H9 (cell line): ENCODE measurements at regions not wholly inside any gene's neighbourhood (a gene's known extent, or its start where the extent isn't known, plus 50 kb on each side); places are given as distances from the start of the nearest gene placed in this dataset.
"Not testable (repeated sequence)": the region's sequence is repeated elsewhere in the genome, so short reads cannot be mapped to it uniquely, and the experiment has no call there.

Experiments
- DNase-seq: peaks from one replicate; pipeline ENCODE4 v3.0.0-alpha.2; 2017
- H2AFZ ChIP-seq: one replicate; pipeline ENCODE4 v1.6.1; 2013; ENCODE audit warnings: mild to moderate bottlenecking, low read length, control low read depth, moderate library complexity
- H2AK5ac ChIP-seq: 2 replicates; pipeline ENCODE4 v1.6.1; 2013; ENCODE audit warnings: low read length, control low read depth, mixed read lengths; ENCODE audit not compliant: insufficient read length
- H2BK120ac ChIP-seq: one replicate; pipeline ENCODE4 v1.6.1; 2013; ENCODE audit warnings: low read depth, mild to moderate bottlenecking, low read length, control low read depth, inconsistent platforms; ENCODE audit not compliant: poor library complexity, severe bottlenecking
- H2BK12ac ChIP-seq: 2 replicates; pipeline ENCODE4 v1.6.1; 2013; ENCODE audit warnings: low read length, control low read depth, mixed read lengths, low read depth; ENCODE audit not compliant: insufficient read length
- H2BK15ac ChIP-seq: 2 replicates; pipeline ENCODE4 v1.6.1; 2013; ENCODE audit warnings: low read depth, low read length, control low read depth
- H2BK20ac ChIP-seq: one replicate; pipeline ENCODE4 v1.6.1; 2013; ENCODE audit warnings: low read depth, mild to moderate bottlenecking, low read length, control low read depth, inconsistent platforms; ENCODE audit not compliant: poor library complexity, severe bottlenecking
- H2BK5ac ChIP-seq: 2 replicates; pipeline ENCODE4 v1.6.1; 2013; ENCODE audit warnings: low read length, control low read depth, mixed read lengths; ENCODE audit not compliant: insufficient read length
- H3K14ac ChIP-seq: 2 replicates; pipeline ENCODE4 v1.6.1; 2013; ENCODE audit warnings: low read length, control low read depth; ENCODE audit not compliant: insufficient read depth
- H3K18ac ChIP-seq: 2 replicates; pipeline ENCODE4 v1.6.1; 2013; ENCODE audit warnings: low read depth, mild to moderate bottlenecking, mixed read lengths, low read length, control low read depth; ENCODE audit not compliant: insufficient read length
- H3K23ac ChIP-seq: 2 replicates; pipeline ENCODE4 v1.6.1; 2013; ENCODE audit warnings: low read length, control low read depth, mixed read lengths, low read depth; ENCODE audit not compliant: insufficient read length
- H3K23me2 ChIP-seq: 2 replicates; pipeline ENCODE4 v1.6.1; 2013; ENCODE audit warnings: low read depth, mild to moderate bottlenecking, mixed read lengths, low read length, control low read depth; ENCODE audit not compliant: insufficient read length, poor library complexity, severe bottlenecking
- H3K27ac ChIP-seq: 2 replicates; pipeline ENCODE4 v1.5.1; 2013; ENCODE audit warnings: low read length, control low read depth, mixed read lengths, low read depth; ENCODE audit not compliant: insufficient read length
- H3K27me3 ChIP-seq: 2 replicates; pipeline ENCODE4 v1.6.1; 2013; ENCODE audit warnings: low read length, control low read depth, inconsistent platforms; ENCODE audit not compliant: insufficient read depth
- H3K4ac ChIP-seq: 2 replicates; pipeline ENCODE4 v1.6.1; 2013; ENCODE audit warnings: low read depth, mild to moderate bottlenecking, control low read depth, inconsistent platforms, low read length, moderate library complexity
- H3K4me1 ChIP-seq: 2 replicates; pipeline ENCODE4 v1.6.1; 2013; ENCODE audit warnings: low read length, control low read depth, inconsistent platforms; ENCODE audit not compliant: insufficient read depth
- H3K4me2 ChIP-seq: 2 replicates; pipeline ENCODE4 v1.6.1; 2013; ENCODE audit warnings: low read length, control low read depth, mixed read lengths; ENCODE audit not compliant: insufficient read length, insufficient read depth
- H3K56ac ChIP-seq: 2 replicates; pipeline ENCODE4 v1.6.1; 2013; ENCODE audit warnings: low read depth, mild to moderate bottlenecking, mixed read lengths, low read length, control low read depth; ENCODE audit not compliant: insufficient read length
- H3K79me1 ChIP-seq: 2 replicates; pipeline ENCODE4 v1.6.1; 2013; ENCODE audit warnings: low read depth, mild to moderate bottlenecking, moderate library complexity, low read length, control low read depth, inconsistent platforms; ENCODE audit not compliant: insufficient read depth, poor library complexity, severe bottlenecking
- H3K79me2 ChIP-seq: 2 replicates; pipeline ENCODE4 v1.6.1; 2013; ENCODE audit warnings: low read length, control low read depth, inconsistent platforms; ENCODE audit not compliant: insufficient read depth
- H3K9ac ChIP-seq: 2 replicates; pipeline ENCODE4 v1.6.1; 2013; ENCODE audit warnings: low read length, control low read depth, mixed read lengths; ENCODE audit not compliant: insufficient read length; ENCODE audit errors: extremely low read depth
- H3K9me3 ChIP-seq: one replicate; pipeline ENCODE4 v1.6.1; 2013; ENCODE audit warnings: low read depth, low read length, inconsistent platforms; ENCODE audit not compliant: control insufficient read depth
- H3T11ph ChIP-seq: one replicate; pipeline ENCODE4 v1.6.1; 2013; ENCODE audit warnings: mild to moderate bottlenecking, low read length, control low read depth, inconsistent platforms
- H4K20me1 ChIP-seq: one replicate; pipeline ENCODE4 v1.6.1; 2013; ENCODE audit not compliant: control insufficient read depth, insufficient read length, insufficient read depth
- H4K5ac ChIP-seq: 2 replicates; pipeline ENCODE4 v1.6.1; 2013; ENCODE audit warnings: low read depth, mild to moderate bottlenecking, mixed read lengths, low read length, control low read depth; ENCODE audit not compliant: insufficient read length
- H4K8ac ChIP-seq: replicated peaks from 2 replicates; pipeline ENCODE4 v1.6.1; 2013; ENCODE audit warnings: low read length, control low read depth, mixed read lengths, low read depth; ENCODE audit not compliant: insufficient read length
- H4K91ac ChIP-seq: 2 replicates; pipeline ENCODE4 v1.6.1; 2013; ENCODE audit warnings: low read depth, mild to moderate bottlenecking, moderate library complexity, mixed read lengths, low read length, control low read depth; ENCODE audit not compliant: insufficient read length
- H3K27ac Mint-ChIP-seq, 3 experiments: 2 replicates in 2 of 3; 3 replicates in 1 of 3; pipeline ENCODE4 v1.8.0; 2020 to 2021; ENCODE audit warnings: mixed read lengths in 3 of 3, mild to moderate bottlenecking in 1 of 3, moderate library complexity in 1 of 3
- H3K27me3 Mint-ChIP-seq: 2 replicates; pipeline ENCODE4 v1.8.0; 2021; ENCODE audit warnings: low read depth, mild to moderate bottlenecking, moderate library complexity, mixed read lengths
- H3K36me3 Mint-ChIP-seq, 3 experiments: 2 replicates in 2 of 3; 3 replicates in 1 of 3; pipeline ENCODE4 v1.8.0; 2020 to 2021; ENCODE audit warnings: low read depth in 3 of 3, mixed read lengths in 3 of 3; ENCODE audit not compliant: insufficient read depth in 1 of 3
- H3K4me1 Mint-ChIP-seq, 2 experiments: 2 replicates each; pipeline ENCODE4 v1.8.0; 2020; ENCODE audit warnings: mixed read lengths in 2 of 2
- H3K4me3 Mint-ChIP-seq, 2 experiments: 2 replicates in 1 of 2; 3 replicates in 1 of 2; pipeline ENCODE4 v1.8.0; 2020 to 2021; ENCODE audit warnings: mild to moderate bottlenecking in 2 of 2, mixed read lengths in 2 of 2, moderate library complexity in 1 of 2
- H3K9me3 Mint-ChIP-seq, 2 experiments: 2 replicates in 1 of 2; 3 replicates in 1 of 2; pipeline ENCODE4 v1.8.0; 2020; ENCODE audit warnings: mild to moderate bottlenecking in 2 of 2, mixed read lengths in 2 of 2, moderate library complexity in 1 of 2
- WGBS: extraction: QIAGEN DNeasy Blood & Tissue Kit; methylation state at CpG from one replicate; pipeline ENCODE4 v1.1.7; 2013; ENCODE audit warnings: missing lambda C conversion rate, low lambda C conversion rate, mixed read lengths; ENCODE audit not compliant: insufficient read length; ENCODE audit errors: extremely low coverage; 5-methylcytosine and 5-hydroxymethylcytosine counted together
- TF ChIP-seq, protein P1 (sequence below): fragments of 200-600 bp; sonication (generic); conservative IDR thresholded peaks from 3 replicates; pipeline ENCODE4 v1.8.0; 2021; ENCODE audit warnings: antibody characterized with exemption, mild to moderate bottlenecking

DNA sequence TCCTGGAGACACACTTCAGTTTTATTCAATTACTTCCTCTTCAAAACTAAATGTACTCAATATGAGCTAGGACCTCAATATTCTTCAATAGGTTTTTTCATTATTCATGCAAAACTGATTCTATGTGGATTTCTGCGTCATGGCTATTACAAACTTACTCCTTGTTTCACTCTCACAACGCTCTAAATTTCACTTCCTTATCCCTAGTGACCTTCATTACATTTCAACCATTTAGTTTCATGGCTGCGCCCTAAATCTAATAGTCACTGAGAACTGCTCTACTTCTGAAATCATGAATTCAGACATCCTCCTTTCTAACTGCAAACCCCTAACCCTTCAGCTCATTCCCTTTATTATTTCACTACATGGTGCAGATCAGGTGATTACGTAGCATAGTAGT, 93.9 kb downstream of the SLC25A46 start:
- Mint-ChIP-seq H3K4me1 (no peaks in the 10 kb centered on the region), H3K36me3 (peaks cover 3 to 14% (median 3%) of the 10 kb centered on the region in 3 experiments), H3K27me3 (no peaks in the 10 kb centered on the region), H3K9me3 (peaks cover 13 to 17% of the 10 kb centered on the region in 2 experiments), H3K27ac (no peak overlapping the region), H3K4me3 (no peak overlapping the region)
- Histone ChIP-seq H3K9ac (no peak overlapping the region), H3T11ph (no peak overlapping the region), H2AFZ (no peak overlapping the region), H3K27ac (no peak overlapping the region), H3K79me2 (no peaks in the 10 kb centered on the region), H3K23ac (no peak overlapping the region), H2BK5ac (no peak overlapping the region), H2BK12ac (no peak overlapping the region), H4K5ac (no peak overlapping the region), H3K56ac (no peak overlapping the region), H3K9me3 (no peaks in the 10 kb centered on the region), H2BK120ac (no peak overlapping the region), H4K91ac (no peak overlapping the region), H3K27me3 (no peaks in the 10 kb centered on the region), H2AK5ac (no peak overlapping the region), H2BK20ac (no peak overlapping the region), H3K4me1 (0 out of 2 replicates have a peak, but pooled peaks cover 6% of the 10 kb centered on the region), H3K14ac (no peak overlapping the region), H3K18ac (no peak overlapping the region), H3K23me2 (no peaks in the 10 kb centered on the region), H4K20me1 (no peaks in the 10 kb centered on the region), H3K79me1 (no peaks in the 10 kb centered on the region), H4K8ac (no peak overlapping the region), H3K4me2 (no peak overlapping the region), H3K4ac (no peak overlapping the region), H2BK15ac (no peak overlapping the region)
- TF ChIP-seq, protein P1, sequence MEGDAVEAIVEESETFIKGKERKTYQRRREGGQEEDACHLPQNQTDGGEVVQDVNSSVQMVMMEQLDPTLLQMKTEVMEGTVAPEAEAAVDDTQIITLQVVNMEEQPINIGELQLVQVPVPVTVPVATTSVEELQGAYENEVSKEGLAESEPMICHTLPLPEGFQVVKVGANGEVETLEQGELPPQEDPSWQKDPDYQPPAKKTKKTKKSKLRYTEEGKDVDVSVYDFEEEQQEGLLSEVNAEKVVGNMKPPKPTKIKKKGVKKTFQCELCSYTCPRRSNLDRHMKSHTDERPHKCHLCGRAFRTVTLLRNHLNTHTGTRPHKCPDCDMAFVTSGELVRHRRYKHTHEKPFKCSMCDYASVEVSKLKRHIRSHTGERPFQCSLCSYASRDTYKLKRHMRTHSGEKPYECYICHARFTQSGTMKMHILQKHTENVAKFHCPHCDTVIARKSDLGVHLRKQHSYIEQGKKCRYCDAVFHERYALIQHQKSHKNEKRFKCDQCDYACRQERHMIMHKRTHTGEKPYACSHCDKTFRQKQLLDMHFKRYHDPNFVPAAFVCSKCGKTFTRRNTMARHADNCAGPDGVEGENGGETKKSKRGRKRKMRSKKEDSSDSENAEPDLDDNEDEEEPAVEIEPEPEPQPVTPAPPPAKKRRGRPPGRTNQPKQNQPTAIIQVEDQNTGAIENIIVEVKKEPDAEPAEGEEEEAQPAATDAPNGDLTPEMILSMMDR = no peak
- no peak for DNase-seq
- no CpG with 5 or more reads among the region's 4 CpGs for WGBS

DNA sequence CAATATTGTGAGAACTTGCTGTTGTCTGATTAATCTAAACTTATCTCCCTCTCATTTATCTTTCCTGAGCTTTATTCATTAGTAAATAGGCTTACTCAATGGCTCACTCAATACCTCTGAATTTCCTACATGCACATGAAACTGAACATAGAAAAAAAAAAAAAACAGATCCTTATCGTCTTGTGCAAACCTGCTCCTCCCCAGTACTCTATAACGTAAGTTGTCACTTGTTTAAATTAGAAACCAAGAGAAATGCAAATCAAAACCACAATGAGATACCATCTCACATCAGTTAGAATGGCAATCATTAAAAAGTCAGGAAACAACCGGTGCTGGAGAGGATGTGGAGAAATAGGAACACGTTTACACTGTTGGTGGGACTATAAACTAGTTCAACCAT, 96.1 kb downstream of the SLC25A46 start:
- H3K27me3 ChIP-seq, H3K18ac ChIP-seq, H2BK120ac ChIP-seq, DNase-seq, H3K4me3 Mint-ChIP-seq, H3K27ac Mint-ChIP-seq, H2BK12ac ChIP-seq, H3K56ac ChIP-seq, H2BK5ac ChIP-seq, H4K5ac ChIP-seq, H4K8ac ChIP-seq, H3K4ac ChIP-seq, H3K4me1 Mint-ChIP-seq, H2AK5ac ChIP-seq, H3K9me3 ChIP-seq, H2BK20ac ChIP-seq, H4K20me1 ChIP-seq, H3K9ac ChIP-seq, H3K23me2 ChIP-seq, H3K79me2 ChIP-seq, H3K4me1 ChIP-seq, H3K14ac ChIP-seq, H3K27ac ChIP-seq, H2BK15ac ChIP-seq, H4K91ac ChIP-seq, H3K4me2 ChIP-seq, H3K23ac ChIP-seq, H3K9me3 Mint-ChIP-seq, H3T11ph ChIP-seq, H3K36me3 Mint-ChIP-seq, H2AFZ ChIP-seq, H3K27me3 Mint-ChIP-seq, H3K79me1 ChIP-seq: not testable (repeated sequence)
- WGBS = no CpG with 5 or more reads among the region's 4 CpGs
